HG03039 (cell line): ENCODE measurements at regions not wholly inside any gene's neighbourhood (a gene's known extent, or its start where the extent isn't known, plus 50 kb on each side); places are given as distances from the start of the nearest gene placed in this dataset.
A peak's percentile ranks its signal among the peaks of the same experiment; 100 is the strongest.
"Not testable (repeated sequence)": the region's sequence is repeated elsewhere in the genome, so short reads cannot be mapped to it uniquely, and the experiment has no call there.

Source experiments
- ATAC-seq: cut with Tn5 transposase; IDR thresholded peaks from one replicate; pipeline ENCODE4 v1.9.1; 2021; ENCODE audit warnings: mild to moderate bottlenecking, moderate library complexity; ENCODE audit not compliant: unreplicated experiment

DNA sequence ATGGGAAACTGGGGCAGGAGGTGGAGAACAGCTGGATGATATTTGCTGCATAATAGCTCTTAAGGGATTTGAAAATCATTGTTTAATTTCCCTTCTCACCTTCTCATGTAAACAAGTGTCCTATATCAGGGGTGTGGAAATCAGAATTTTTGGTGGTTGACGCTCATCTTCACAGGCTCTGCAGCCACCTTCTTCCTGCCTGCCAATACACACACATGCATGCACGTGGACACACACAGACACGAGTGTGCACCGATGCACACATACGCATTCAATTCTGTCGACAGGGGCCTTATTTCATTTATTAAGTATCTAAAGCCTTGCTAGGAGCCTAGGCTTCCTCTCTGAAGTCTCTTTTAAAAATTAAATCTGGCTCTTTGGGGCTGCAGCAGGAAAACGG, 349.4 kb upstream of the NCAM1 start:
- ATAC-seq: no peak

DNA sequence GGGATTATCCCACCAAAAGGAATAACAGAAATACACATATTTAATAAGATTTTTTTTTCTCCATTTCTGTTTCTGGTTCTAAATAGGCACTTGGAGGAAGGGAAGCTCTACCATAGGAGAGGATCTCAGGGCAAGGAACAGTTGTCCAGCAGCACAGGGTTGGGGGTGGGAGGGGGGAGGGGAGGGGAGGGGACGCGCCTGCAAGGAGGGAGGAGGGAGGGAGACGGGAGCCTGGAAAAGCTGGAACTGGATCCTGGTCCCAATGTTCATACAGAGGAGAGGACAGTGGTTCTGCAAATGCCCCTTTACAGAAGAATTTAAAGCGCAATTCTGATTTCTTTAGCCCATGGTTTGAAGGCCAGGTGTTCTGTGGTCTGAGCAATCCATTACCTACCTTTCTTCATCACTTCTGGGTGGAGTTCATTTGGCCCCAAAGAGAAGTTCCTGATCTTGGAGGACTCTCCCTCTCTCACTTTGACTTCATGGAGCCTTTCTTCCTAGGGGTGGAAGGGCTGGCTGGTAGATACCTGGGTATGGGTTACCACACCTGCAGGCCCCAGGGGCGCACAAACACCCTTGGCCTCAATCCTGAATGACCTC, 348.9 kb upstream of the NCAM1 start:
- no peak for ATAC-seq

DNA sequence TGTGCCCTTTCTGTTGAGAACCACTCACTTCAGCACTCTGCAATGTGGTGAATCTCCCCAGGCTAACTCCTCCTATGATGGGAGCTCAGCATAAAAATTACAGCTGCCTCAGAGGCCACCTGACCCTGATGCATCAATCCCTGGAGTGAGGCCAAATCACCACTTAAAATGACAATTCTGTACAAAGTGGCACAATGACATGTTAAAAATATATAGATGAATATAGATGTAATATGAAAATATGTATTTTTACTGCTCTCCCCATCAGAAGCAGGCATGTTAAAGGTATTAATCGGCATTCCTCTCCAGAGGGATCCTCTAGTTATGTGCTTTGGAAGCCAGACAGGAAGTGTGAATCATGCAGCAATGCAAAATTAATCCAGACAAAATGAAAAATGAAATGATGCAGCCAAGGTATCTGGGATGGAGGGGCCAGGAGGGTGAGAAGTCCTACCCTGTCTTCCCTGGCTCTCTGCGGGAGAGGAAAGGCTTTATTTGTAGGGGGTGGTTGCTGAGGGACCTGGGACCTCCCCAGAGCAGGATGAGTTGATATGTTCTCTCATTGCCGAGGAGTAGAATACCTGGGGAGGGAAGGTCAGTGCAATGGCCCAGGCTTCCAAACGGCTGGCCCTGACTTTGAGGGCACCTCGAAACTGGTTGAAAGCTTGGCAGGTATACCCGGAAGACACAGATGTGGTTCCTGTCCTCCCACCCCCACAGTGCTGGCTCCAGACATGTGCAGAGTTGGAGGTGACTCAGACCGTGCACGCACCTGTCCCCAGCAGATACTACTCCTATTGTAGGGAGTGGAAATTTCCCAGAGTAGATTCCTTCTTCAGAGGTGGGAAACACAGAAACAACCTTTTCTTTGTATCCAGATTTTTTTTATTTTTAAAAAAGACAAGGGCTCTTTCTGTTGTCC, 347.9 kb upstream of the NCAM1 start:
- no peak for ATAC-seq

DNA sequence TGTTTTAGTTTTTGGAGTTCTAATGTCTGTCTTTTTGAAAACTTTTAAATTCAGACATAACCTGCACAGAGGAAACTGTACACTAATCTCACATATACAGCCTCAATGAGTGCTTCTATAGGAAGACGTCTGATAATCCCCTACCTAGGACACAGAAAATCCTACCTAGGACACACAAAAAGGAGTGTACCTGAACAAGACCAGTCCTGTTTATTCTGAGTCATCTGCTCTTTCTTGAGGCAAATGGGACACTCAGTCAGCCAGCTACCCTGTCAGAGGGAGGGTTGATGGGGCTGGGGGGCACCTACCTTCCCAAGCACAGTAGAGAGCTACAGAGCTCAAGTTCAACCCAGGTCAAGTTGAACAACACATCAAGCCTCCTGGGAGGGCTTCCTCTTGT, 346.6 kb upstream of the NCAM1 start:
- no peak for ATAC-seq

DNA sequence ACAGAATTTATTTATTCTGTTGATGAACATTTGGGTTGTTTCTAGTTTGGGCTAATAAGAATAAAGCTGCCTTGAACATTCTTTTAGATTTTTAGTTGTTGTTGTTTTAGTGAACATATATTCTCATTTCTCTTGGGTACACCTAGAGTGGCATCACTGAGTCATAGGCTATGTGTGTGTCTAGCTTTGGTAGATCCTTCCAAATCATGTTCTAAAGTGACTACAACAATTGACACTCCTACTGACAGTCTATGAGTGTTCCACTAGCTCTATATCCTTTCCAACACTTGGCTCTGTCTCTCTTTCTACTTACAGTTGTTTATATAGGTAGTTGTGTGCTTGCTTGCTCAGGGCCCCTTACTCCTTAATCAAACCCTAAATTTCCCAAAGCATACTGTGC, 346.0 kb upstream of the NCAM1 start:
- ATAC-seq: no peak

DNA sequence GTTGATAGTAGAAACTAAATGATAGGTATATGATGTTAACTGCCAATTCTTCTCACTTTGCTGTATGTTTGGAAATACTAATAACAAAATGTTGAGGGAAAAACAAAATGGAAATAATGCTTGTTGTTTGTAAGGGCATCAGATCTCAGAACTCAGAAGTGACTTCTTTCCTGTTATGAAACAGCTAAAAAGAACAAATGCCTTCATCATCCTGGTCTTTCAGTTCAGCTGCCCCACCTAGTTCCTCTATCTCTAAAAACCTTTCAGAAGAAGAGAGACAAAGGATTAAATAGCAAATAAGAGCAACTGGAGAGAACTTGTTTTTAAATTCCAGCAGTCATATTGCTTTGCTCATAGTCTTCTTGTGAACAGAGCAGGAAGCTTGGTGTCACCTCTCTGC, 345.3 kb upstream of the NCAM1 start:
- ATAC-seq: no peak

DNA sequence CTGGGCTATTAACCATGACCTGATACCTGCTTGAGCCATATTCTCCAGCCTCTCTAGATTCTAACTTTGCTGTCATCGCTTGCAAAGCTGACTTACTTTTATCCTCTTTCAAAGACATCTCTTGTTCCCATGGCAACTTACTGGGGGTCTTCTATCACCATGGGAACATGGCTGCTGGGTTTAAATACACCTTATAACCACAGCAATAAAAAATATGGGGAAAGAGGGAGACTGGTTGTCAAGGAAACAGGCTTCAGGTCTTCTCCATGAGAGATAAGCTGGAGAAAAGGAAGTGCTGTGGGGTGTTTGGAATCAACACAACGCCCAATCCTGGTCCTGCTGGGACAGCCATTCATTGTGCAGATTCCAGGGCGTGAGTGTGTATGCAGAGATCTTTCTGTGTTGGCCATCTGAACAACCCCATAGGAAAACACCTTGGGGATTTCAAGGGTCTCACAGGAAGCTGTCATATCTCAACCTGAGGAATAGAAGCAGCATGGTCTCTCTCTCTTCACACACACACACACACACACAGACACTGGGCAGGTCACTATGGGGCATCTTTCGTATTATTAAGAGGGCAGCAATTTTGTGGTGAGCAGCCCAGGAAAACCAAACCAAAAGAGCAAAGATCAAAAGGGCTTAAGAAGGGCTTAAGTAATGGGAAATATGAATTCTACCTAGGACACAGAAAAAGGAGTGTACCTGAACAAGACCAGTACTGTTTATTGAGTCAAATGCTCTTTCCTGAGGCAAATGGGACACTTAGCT, 344.7 kb upstream of the NCAM1 start:
- no peak for ATAC-seq

DNA sequence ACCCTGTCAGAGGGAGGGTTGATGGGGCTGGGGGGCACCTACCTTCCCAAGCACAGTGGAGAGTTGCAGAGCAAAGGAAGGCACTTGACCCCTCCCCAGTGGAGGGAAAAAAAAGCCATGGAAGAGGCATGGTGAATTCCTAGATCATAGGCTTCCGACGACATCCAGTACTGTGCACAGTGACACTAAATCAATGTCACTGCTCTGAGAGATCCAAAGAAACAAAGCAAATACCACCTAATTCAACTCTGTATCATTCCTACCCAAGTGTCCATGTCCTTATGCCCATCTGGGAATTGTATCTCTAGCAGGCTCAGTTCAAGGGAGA, 344.2 kb upstream of the NCAM1 start:
- no peak for ATAC-seq

DNA sequence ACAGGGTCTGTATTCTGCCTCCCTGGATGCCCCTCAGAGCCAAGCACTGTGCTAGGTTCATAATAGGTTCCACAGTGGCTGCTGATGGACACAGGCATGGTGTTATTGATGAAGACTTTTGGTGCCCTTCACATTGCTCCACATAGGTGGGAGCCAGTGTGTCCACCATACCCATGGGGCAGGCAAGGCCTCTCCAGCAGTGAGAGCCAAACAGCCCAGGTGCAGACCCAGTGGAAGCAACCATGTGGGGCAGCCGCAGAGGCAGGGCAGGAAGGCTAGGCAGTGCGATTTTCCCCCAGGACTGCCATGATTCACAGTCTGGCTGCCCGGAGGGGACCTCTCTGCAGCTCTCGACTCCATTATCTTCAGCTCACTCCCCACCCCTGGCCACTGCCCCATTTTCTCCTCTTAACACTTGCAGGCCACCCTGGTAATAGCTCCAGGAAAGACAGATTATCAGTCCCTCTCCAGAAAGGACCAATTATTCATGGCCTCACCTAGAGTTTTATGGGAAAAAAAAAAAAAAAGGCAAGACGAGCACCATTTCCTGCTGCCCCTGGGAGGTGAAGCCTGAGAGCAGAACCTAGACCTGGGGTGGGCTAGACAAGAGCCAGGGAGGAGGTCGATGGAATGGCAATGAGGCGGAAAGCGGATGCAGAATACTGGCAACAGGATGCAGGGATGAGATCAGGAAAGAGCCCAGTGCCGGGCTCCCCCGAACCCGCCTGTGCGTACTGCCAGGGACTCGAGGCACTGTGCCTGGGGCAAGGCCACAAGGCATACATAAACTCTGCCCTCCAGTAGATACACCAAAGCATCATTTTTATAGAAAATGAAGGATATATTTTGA, 343.0 kb upstream of the NCAM1 start:
- ATAC-seq: no peak

DNA sequence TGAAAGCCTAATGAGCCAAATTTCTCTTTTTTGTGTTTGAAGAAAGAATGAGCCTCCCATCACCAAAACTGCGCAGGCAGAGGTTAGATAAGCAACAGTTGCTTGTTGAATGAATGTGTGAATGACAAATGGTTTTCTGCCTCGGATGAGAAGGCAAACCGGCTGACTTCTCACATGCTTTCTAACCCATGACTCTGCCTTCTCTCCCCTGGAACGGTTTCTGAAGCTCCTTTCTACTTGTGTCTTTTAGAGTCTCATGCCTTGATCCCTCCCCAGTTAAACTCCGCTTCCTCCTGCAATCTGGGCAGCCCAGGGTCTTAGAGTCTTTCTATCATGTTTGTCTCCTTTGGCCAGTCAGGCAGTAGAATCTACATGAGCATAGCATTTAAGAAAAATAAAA, 342.1 kb upstream of the NCAM1 start:
- no peak for ATAC-seq

DNA sequence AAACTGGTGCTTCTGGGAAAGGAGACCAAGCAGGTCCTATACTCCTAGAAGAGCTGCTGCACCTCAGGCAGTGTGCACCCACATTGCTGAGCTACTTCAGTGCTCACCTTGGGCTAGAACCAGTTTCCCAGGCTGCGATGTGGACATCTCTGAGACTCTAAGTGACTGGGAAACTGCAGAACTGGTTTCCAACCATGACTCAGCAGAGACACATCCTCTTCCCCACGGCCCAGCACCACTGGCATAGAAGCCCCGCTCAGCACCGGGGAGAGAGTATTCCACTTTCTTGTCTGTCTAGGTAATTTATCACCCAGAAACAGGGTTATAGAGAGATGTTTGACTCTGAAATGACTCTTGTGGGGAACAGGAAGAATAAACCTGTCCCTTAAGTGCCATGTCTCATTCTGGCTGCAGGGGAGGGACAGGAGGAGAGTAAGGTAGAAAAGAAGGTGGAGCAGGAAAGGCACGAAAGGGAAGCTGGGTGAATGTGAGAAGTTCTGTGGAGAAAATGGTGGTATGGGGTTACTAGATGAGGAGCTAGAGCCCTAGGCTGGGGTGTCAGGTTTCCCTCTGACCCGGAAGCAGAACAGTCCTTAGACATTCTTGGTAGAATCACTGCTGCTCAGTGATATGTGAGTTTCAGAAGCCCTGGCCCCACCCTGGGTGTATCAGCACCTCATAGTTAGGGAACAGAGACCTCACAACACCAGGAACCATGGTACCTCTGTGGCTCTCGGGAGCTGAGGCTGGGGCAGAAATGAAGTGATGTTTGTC, 340.4 kb upstream of the NCAM1 start:
- ATAC-seq: no peak

DNA sequence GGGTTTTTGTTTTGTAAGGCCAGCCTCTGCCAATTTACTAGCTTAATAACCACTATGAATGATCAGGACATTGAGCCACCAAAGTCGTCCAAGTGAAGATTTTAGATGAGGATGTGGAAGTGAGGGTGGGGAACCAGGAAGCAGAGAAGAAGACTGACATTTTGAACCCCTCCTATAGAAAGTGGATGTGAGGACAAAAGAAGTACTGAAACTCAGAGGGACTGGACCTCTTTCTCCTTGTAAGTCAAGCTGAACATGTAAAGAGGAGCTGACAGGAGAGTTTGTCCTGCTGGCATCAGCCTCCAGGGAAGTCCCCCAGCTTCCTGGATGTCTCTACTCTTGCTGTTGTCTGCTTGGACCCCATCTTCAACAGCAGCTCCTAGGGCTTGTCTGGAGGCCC, 338.2 kb upstream of the NCAM1 start:
- no peak for ATAC-seq

DNA sequence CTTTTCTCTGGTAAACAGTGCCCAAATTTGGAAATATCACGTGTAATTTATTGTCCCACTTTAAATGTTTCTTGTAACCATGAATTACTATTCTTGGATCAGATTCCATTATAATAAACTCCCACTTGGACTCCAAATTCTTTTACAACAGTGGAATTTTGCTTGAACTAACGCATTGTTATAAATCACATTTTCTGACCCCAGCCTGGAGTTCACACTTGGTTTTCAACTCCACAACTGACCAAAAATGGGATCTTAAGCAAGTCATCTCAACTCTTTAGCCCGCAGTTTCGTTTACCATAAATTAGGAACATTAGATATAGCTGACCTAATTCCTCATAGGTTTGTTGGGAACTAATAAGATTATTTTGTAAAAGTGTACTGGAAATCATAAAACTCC, 336.8 kb upstream of the NCAM1 start:
- ATAC-seq: no peak

DNA sequence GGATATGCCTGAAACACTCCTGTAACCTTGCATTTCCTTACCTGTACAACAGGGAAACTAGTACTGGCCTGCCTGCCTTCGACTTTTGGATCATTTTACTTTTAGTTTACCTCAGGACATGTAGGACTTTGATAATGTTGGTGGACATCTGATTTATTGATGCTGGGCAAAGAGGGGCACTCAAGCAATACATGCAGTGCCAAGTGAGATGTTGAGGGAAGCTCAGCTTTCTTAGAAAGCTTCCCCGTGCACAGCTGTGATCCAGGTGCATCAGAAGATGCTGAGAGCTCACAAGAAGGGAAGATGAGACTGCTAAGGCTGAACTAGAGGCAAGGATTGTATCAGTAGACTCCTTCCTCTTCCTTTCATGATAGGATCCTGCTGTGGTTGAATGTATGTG, 336.2 kb upstream of the NCAM1 start:
- ATAC-seq: not testable (repeated sequence)

DNA sequence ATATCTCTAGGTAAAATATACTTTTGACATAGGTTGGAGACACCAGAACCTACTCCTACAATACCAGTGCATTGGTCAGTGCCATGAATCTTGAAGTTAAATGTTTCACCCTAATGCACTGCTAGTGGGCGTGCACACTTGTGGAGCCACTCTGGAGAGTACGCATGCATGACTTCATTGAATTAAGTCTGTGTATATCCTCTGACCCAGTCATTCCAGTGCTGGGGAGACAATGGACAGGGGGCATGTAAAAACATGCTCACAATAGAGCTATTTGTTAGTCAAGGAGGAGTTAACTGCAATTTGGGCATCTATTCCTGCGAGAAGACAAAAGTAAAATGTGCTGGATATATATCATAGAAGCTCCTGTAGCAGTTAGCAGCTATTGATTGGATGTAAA, 335.4 kb upstream of the NCAM1 start:
- no peak for ATAC-seq

DNA sequence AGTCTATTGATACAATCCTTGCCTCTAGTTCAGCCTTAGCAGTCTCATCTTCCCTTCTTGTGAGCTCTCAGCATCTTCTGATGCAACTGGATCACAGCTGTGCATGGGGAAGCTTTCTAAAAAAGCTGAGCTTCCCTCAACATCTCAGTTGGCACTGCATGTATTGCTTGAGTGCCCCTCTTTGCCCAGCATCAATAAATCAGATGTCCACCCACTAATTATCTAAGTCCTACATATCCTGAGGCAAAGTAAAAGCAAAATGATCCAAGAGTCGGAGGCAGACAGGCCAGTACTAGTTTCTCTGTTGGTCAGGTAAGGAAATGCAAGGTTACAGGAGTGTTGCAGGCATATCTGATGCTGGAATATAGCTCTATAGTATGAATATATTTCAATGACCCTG, 334.5 kb upstream of the NCAM1 start:
- no peak for ATAC-seq

DNA sequence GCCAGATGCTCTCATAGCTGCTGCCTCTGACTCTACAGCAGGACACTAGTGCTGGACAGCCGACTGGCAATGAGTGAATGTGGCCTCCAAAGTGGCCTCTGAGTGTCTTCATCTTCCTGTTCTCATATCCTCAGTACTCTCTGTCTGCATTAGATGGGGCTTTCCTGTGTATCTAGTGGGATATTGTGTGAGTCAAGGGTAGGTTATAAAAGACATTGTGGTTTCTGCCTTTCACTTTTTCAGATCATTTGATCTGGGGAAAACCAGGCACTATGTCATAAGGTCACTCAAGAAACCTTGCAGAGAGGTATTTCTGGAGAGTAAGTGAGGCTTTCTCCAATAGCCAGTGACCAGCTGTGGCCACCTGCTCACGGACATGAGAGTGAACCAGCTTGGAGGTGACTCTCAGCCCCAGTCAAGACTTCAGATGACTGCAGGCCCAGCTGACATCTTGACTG, 333.6 kb upstream of the NCAM1 start:
- ATAC-seq: peak; percentile 58

DNA sequence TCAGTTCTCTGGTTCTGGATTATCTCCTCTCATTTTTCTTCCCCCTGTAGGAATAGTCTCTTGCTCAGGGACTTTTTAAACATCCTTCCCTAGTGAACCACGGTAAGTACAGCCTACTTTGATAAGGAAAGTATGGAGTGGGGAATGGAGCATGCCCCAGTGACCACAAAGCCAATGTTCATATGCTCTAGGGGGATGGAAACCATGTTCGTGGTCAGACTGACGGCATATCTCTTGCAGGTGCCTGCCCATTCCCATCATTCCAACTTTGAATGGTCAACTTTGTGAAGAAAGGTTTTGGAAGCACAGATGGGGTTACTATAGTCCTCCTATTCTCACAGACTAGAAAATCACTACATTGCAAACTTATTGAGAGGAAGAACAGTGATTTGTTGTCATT, 332.5 kb upstream of the NCAM1 start:
- no peak for ATAC-seq

DNA sequence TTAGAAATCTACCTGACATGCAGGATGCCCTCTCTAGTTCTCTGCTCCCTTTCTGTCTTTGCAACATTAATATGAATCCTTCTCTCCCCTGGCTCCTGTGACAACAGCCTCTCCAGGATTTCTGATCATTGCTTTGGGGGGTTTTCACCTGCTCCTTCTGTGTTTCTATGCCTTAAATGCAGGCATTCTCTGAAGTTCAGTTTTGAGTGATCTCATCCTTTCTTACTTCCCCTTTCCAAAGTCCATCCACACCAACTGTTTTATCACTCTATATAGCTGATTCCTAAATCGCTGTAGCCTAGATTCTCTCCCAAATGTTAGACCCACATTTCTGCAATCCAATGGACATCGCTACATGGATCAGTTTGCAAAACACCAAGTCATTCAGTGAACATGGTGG, 330.7 kb upstream of the NCAM1 start:
- ATAC-seq: no peak

DNA sequence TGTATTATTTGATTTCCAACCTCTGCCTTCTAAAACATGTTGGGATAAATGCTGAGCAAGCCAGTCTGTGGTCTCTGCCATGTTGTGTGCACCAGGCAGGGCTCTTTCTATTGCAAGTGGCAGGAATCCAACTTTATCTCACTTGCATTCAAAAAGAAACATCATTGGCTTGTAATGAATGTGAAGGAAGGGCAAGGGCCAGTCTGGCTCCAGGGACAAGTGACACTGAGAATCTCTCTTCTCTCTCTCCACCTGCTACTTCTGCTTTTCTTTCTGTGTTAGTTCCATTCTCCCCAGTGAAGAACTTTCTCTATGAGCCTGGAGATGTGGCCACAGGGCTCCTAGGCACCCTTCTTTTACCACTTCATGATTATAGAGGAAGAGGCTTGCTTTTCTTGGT, 329.9 kb upstream of the NCAM1 start:
- no peak for ATAC-seq
